Sigmoid colon (tissue), 4 donors: ENCODE measurements at regions not wholly inside any gene's neighbourhood (a gene's known extent, or its start where the extent isn't known, plus 50 kb on each side); places are given as distances from the start of the nearest gene placed in this dataset.

Source experiments
- CTCF ChIP-seq, 4 experiments: fragments of 450-650 bp in 3 of 4; fragments of 200-600 bp in 1 of 4; IDR thresholded peaks; one replicate each; pipeline ENCODE4 v1.5.1; 2016 to 2019; ENCODE audit warnings: antibody characterized with exemption in 4 of 4, mild to moderate bottlenecking in 3 of 4, moderate library complexity in 2 of 4
- EP300 ChIP-seq, 4 donors: sonication (generic); formaldehyde crosslinking; IDR thresholded peaks; one replicate each; pipeline ENCODE4 v1.6.1; 2017; ENCODE audit warnings: antibody characterized with exemption in 4 of 4
- POLR2AphosphoS5 ChIP-seq, 4 donors: sonication (generic); formaldehyde crosslinking; IDR thresholded peaks; one replicate each; pipeline ENCODE4 v1.6.1; 2017; ENCODE audit warnings: antibody characterized with exemption in 4 of 4

DNA sequence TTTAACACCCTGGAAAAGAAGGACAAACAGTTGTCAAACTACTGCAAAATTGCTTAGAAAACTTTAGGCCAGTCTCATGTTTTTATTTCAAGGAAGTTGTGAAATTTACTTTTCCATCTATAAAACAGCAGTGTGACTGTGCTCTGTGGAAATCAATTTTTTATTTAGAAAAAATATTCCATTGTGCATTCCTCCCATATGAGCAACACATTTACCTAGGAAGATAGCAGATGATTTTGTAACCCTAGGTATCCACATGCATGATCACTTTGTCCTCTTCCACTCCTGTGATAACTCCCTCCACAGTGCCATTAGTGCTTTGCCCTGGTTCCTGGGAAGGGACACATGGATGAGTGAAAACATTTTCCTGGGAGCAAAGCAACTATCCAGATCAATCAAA, 69.4 kb upstream of the GPCPD1 start:
- no peak for TF ChIP-seq CTCF (IDR thresholded peaks at IDR 0.05)
- TF ChIP-seq EP300 (IDR thresholded peaks at IDR 0.05) = no peak
- TF ChIP-seq POLR2AphosphoS5 (IDR thresholded peaks at IDR 0.05) = no peak
